Mesenchymal stem cell (in vitro differentiated cells and primary cell): ENCODE measurements at regions not wholly inside any gene's neighbourhood (a gene's known extent, or its start where the extent isn't known, plus 50 kb on each side); places are given as distances from the start of the nearest gene placed in this dataset.
"Not testable (repeated sequence)": the region's sequence is repeated elsewhere in the genome, so short reads cannot be mapped to it uniquely, and the experiment has no call there.

Experiments used
- DNase-seq: peaks from one replicate; pipeline ENCODE4 v3.0.0-alpha.2; 2013
- H2AFZ ChIP-seq: one replicate; pipeline ENCODE4 v1.6.1; 2013; ENCODE audit warnings: low read depth, mild to moderate bottlenecking, control low read depth, inconsistent platforms, low read length, moderate library complexity
- H2AK5ac ChIP-seq: 2 replicates; pipeline ENCODE4 v1.6.1; 2013; ENCODE audit warnings: low read length, moderate library complexity, mild to moderate bottlenecking, inconsistent platforms; ENCODE audit not compliant: severe bottlenecking
- H2BK120ac ChIP-seq: one replicate; pipeline ENCODE4 v1.6.1; 2013; ENCODE audit warnings: low read depth, mild to moderate bottlenecking, inconsistent platforms, low read length, moderate library complexity
- H2BK12ac ChIP-seq, 2 experiments: one replicate each; pipeline ENCODE4 v1.6.1; 2013; ENCODE audit warnings: inconsistent platforms in 2 of 2, low read length in 2 of 2, mild to moderate bottlenecking in 2 of 2, moderate library complexity in 2 of 2, control low read depth in 1 of 2
- H2BK15ac ChIP-seq: one replicate; pipeline ENCODE4 v1.6.1; 2013; ENCODE audit warnings: mild to moderate bottlenecking, low read depth, inconsistent platforms; ENCODE audit not compliant: poor library complexity, severe bottlenecking
- H2BK5ac ChIP-seq: 2 replicates; pipeline ENCODE4 v1.6.1; 2013; ENCODE audit warnings: low read depth, mild to moderate bottlenecking, low read length, control low read depth, inconsistent platforms; ENCODE audit not compliant: poor library complexity, severe bottlenecking
- H3K14ac ChIP-seq, 2 experiments: one replicate each; pipeline ENCODE4 v1.6.1; 2013; ENCODE audit warnings: inconsistent platforms in 2 of 2, low read length in 2 of 2, control low read depth in 1 of 2, mild to moderate bottlenecking in 1 of 2, moderate library complexity in 1 of 2
- H3K18ac ChIP-seq, 2 experiments: one replicate each; pipeline ENCODE4 v1.6.1; 2013; ENCODE audit warnings: inconsistent platforms in 2 of 2, low read length in 2 of 2, control low read depth in 1 of 2, low read depth in 1 of 2, mild to moderate bottlenecking in 1 of 2
- H3K23ac ChIP-seq, 2 experiments: one replicate each; pipeline ENCODE4 v1.6.1; 2013; ENCODE audit warnings: inconsistent platforms in 2 of 2, low read length in 2 of 2, mild to moderate bottlenecking in 2 of 2, moderate library complexity in 2 of 2, control low read depth in 1 of 2
- H3K27ac ChIP-seq: 2 replicates; pipeline ENCODE4 v1.5.1; 2013; ENCODE audit warnings: mild to moderate bottlenecking, moderate library complexity, low read length, control low read depth, inconsistent platforms; ENCODE audit not compliant: poor library complexity, severe bottlenecking
- H3K27me3 ChIP-seq, 2 experiments: 2 replicates each; pipeline versions ENCODE4 v1.6.1 to v1.7.0; 2013; ENCODE audit warnings: low read length in 2 of 2, mild to moderate bottlenecking in 2 of 2, moderate library complexity in 2 of 2, control low read depth in 1 of 2, inconsistent platforms in 1 of 2; ENCODE audit not compliant: control insufficient read depth in 1 of 2, insufficient read depth in 1 of 2
- H3K36me3 ChIP-seq, 2 experiments: 2 replicates each; pipeline versions ENCODE4 v1.6.1 to v1.7.0; 2013; ENCODE audit warnings: low read length in 2 of 2, control low read depth in 1 of 2, inconsistent platforms in 1 of 2, low read depth in 1 of 2, mild to moderate bottlenecking in 1 of 2; ENCODE audit not compliant: insufficient read depth in 2 of 2, control insufficient read depth in 1 of 2
- H3K4ac ChIP-seq, 2 experiments: one replicate each; pipeline ENCODE4 v1.6.1; 2013; ENCODE audit warnings: inconsistent platforms in 2 of 2, low read length in 2 of 2, mild to moderate bottlenecking in 2 of 2, moderate library complexity in 2 of 2, control low read depth in 1 of 2, low read depth in 1 of 2
- H3K4me1 ChIP-seq: 2 replicates; pipeline ENCODE4 v1.6.1; 2013; ENCODE audit warnings: low read depth, low read length, control low read depth; ENCODE audit not compliant: control insufficient read depth, insufficient read depth
- H3K4me2 ChIP-seq: 2 replicates; pipeline ENCODE4 v1.6.1; 2013; ENCODE audit warnings: low read length, mild to moderate bottlenecking, inconsistent platforms; ENCODE audit not compliant: poor library complexity, severe bottlenecking
- H3K4me3 ChIP-seq, 2 experiments: 2 replicates each; pipeline versions ENCODE4 v1.5.1 to v1.7.0; 2013; ENCODE audit warnings: low read length in 2 of 2, mild to moderate bottlenecking in 2 of 2, control low read depth in 1 of 2, low read depth in 1 of 2; ENCODE audit not compliant: insufficient read depth in 1 of 2
- H3K79me1 ChIP-seq: replicated peaks from 2 replicates; pipeline ENCODE4 v1.6.1; 2013; ENCODE audit warnings: mild to moderate bottlenecking, control low read depth, low read length, inconsistent platforms; ENCODE audit not compliant: poor library complexity, severe bottlenecking
- H3K9ac ChIP-seq: 2 replicates; pipeline ENCODE4 v1.7.0; 2013; ENCODE audit warnings: mild to moderate bottlenecking, low read length, moderate library complexity
- H3K9me3 ChIP-seq: 2 replicates; pipeline ENCODE4 v1.7.0; 2013; ENCODE audit warnings: mild to moderate bottlenecking, low read length; ENCODE audit not compliant: control insufficient read depth
- H4K8ac ChIP-seq: one replicate; pipeline ENCODE4 v1.6.1; 2013; ENCODE audit warnings: inconsistent platforms, mild to moderate bottlenecking, low read length, moderate library complexity
- H4K91ac ChIP-seq: one replicate; pipeline ENCODE4 v1.6.1; 2013; ENCODE audit warnings: mild to moderate bottlenecking, low read length, inconsistent platforms
- WGBS: methylation state at CpG from one replicate; pipeline ENCODE4 v1.1.7; 2013; ENCODE audit warnings: mixed read lengths; 5-methylcytosine and 5-hydroxymethylcytosine counted together

DNA sequence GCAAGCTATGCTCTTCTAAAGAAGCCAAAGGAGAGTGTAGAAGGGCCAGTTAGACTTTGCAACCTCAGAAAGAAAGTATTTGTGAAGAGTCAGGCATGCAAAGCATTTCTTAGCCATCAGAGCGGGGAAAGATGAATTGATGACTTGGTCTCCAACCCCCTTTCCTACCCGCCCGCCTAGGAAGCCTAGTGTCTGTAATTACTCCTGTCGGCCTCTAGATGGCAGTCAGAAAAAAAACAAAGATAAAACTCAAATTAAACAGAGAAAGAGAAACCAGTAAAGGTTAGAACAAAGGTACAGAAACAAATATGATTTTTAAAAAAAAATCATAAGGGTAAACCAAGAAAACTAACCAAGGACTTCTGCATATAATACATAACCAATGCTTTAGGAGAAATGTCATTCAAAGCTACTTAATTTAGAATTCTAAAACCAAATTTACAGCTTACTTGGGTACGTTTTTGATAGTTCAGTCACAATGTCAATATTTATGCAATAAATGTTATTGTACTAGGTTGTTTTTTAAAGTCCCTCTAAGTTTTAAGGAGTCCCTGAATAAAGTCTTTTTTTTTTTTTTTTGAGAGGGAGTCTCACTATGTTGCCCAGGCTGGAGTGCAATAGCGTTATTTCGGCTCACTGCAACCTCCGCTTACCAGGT lies 97.6 kb downstream of the LYZL1 start:
- H3K4me1 ChIP-seq = peaks cover 8% of the 10 kb centered on the region
- no peak overlapping the region for H2BK120ac ChIP-seq
- no peak overlapping the region for H4K91ac ChIP-seq
- no peaks in the 10 kb centered on the region for H3K9me3 ChIP-seq
- no peak overlapping the region for H2AFZ ChIP-seq
- no peak overlapping the region for H2BK12ac ChIP-seq
- peak; percentile 45 for DNase-seq
- no peak overlapping the region for H3K4me2 ChIP-seq
- no peak overlapping the region for H3K23ac ChIP-seq
- H3K9ac ChIP-seq = peak overlapping the region; percentile 51
- 73% methylated on average over 4 of the region's 8 CpGs for WGBS
- H4K8ac ChIP-seq = no peak overlapping the region
- H3K36me3 ChIP-seq = no peaks in the 10 kb centered on the region
- H3K27me3 ChIP-seq = peaks cover 10 to 24% of the 10 kb centered on the region in 2 experiments
- no peak overlapping the region for H2AK5ac ChIP-seq
- no peak overlapping the region for H3K14ac ChIP-seq
- H2BK15ac ChIP-seq = no peak overlapping the region
- no peak overlapping the region for H3K27ac ChIP-seq
- no peak overlapping the region for H3K4me3 ChIP-seq
- no peak overlapping the region for H2BK5ac ChIP-seq
- no peak overlapping the region for H3K4ac ChIP-seq
- no peak overlapping the region for H3K18ac ChIP-seq
- no peaks in the 10 kb centered on the region for H3K79me1 ChIP-seq

DNA sequence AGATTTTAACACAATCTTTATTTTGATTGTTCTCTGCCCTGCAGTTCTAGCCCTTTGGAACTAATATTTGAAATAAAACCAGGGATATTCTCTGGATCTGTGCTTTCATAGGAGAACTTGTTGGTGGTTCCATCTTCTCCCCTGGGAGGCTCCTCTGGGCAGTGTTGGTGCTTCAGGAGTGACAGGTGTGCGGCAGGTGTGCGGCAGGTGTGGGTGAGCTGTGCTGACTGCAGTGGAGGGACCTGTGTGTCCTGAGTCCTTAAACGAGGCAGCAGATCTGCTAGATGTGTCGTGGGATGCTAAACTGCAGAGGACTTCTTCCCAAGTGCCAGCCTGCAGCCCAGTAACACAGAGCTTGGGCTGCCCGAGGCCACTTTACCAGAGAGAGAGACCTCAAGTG lies 98.4 kb downstream of the LYZL1 start:
- Histone ChIP-seq H3K27me3 (peaks cover 10 to 17% of the 10 kb centered on the region in 2 experiments), H3K79me1 (no peaks in the 10 kb centered on the region), H3K27ac (no peak overlapping the region), H3K23ac (no peak overlapping the region), H2BK120ac (no peak overlapping the region), H4K8ac (no peak overlapping the region), H3K4me1 (peaks cover 3% of the 10 kb centered on the region), H4K91ac (peak overlapping the region; percentile 81), H2BK5ac (no peak overlapping the region), H2BK12ac (no peak overlapping the region), H3K4me2 (no peak overlapping the region), H3K9ac (no peak overlapping the region), H3K36me3 (no peaks in the 10 kb centered on the region), H3K18ac (no peak overlapping the region), H2BK15ac (no peak overlapping the region), H2AFZ (no peak overlapping the region), H2AK5ac (no peak overlapping the region), H3K9me3 (no peaks in the 10 kb centered on the region), H3K4ac (no peak overlapping the region), H3K4me3 (no peak overlapping the region), H3K14ac (no peak overlapping the region)
- WGBS = 72% methylated on average over 5 of the region's 5 CpGs
- DNase-seq = no peak

DNA sequence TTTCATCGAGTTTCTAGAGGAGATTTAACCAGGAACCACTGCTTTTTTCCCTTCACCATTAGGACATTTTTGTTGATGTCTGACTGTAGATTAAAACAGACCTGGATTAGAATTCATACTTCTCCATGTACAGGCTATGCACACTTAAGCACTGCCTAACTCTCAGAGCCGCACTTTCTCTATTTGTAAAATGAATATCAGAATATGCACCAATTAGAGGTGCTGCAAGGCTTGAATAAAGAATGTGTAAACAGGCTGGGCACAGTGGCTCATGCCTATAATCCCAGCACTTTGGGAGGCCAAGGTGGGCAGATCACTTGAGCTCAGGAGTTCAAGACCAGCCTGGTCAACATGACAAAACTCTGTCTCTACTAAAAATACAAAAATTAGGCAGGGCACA lies 99.2 kb downstream of the LYZL1 start:
- H2BK12ac ChIP-seq, H3K14ac ChIP-seq, H3K23ac ChIP-seq, H3K4ac ChIP-seq, H2BK15ac ChIP-seq, H2AK5ac ChIP-seq, H3K9me3 ChIP-seq, H2AFZ ChIP-seq, H2BK120ac ChIP-seq, H3K27ac ChIP-seq, H3K36me3 ChIP-seq, H3K79me1 ChIP-seq, H4K91ac ChIP-seq, H3K9ac ChIP-seq, H3K4me2 ChIP-seq, H2BK5ac ChIP-seq, DNase-seq, H4K8ac ChIP-seq, H3K18ac ChIP-seq, H3K4me3 ChIP-seq, H3K4me1 ChIP-seq: not testable (repeated sequence)
- peaks cover 10 to 14% of the 10 kb centered on the region in 2 experiments for H3K27me3 ChIP-seq
- WGBS = 43% methylated on average over 1 of the region's 2 CpGs

DNA sequence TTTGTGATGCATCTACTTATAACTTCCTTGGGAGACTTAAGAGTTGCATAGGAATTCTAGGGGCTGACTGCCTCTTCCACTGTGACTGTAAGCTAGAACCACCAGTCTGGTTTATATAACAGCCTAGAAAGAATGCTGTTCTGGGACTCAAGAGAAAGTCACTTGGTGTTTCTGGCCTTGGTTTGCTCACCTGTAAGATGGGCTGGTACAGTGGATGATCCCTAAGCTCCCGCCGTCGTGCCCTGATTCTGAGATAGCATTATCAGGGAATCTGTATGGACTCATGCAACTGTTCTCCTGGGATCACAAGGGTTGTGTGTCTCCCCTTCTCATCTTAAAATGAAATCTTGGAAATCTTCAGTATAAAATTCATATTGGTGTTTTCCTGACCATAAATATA lies 100.6 kb downstream of the LYZL1 start:
- Histone ChIP-seq H3K36me3 (no peaks in the 10 kb centered on the region), H3K4ac (no peak overlapping the region), H3K4me1 (peaks cover 6% of the 10 kb centered on the region), H2BK5ac (no peak overlapping the region), H4K91ac (no peak overlapping the region), H3K79me1 (no peaks in the 10 kb centered on the region), H3K18ac (no peak overlapping the region), H3K4me3 (peak overlapping the region in 1 of 2 experiments; percentile 38), H2AFZ (no peak overlapping the region), H3K9ac (peak overlapping the region; percentile 68), H2BK12ac (no peak overlapping the region), H3K27me3 (peaks cover 11 to 20% of the 10 kb centered on the region in 2 experiments), H3K4me2 (no peak overlapping the region), H3K27ac (no peak overlapping the region), H2BK120ac (no peak overlapping the region), H3K14ac (no peak overlapping the region), H4K8ac (no peak overlapping the region), H3K9me3 (no peaks in the 10 kb centered on the region), H2BK15ac (no peak overlapping the region), H2AK5ac (no peak overlapping the region), H3K23ac (no peak overlapping the region)
- no peak for DNase-seq
- 100% methylated on average over 3 of the region's 3 CpGs for WGBS
